ENCODE measurements at regions not wholly inside any gene's neighbourhood (a gene's known extent, or its start where the extent isn't known, plus 50 kb on each side); places are given as distances from the start of the nearest gene placed in this dataset.
"Not testable (repeated sequence)": the region's sequence is repeated elsewhere in the genome, so short reads cannot be mapped to it uniquely, and the experiment has no call there.

DNA sequence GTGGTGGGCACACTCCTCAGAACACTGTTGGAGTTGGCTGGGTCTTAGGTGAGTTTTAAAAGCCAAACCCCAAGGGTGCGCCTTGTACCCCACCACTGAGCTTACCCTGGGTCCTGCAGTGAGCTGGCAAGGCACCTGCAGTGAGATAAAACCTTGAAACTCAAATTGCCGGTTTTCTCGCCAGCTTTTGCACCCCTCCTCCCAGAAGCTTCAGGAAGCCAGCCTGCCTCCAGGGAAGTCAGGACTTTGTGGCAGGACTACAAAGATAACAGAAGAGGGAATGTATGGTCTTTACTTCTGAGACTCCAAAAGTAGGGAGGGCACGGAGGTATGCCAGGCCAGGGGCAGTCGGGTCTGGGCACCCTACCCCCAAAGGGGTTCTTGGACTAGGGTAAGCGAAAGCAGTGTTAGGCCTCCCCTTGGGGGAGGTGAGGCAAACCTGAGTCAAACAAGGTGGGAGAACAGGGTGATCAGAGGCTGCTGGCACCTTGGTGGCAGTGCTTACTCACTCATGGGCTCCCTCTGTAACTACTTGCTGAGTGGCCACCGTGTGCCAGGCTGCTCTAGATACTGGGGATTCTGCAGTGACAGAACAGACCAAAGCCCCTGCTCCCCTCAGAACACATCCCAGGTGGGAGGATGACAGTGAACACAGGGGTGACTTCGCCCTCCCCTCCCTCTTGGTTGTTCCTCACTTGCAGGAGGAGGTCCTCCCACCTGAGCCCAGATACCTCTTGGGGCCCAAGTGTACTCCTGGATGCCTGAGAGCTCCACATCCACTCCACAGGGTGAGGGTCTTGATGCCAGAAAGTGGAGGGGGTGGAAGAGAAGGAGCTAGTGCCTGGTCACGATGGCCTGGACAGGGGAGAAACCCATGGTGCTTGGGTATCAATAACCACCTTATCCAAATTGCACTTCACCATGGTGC lies 69.3 kb upstream of the RGPD5 start:
- no peaks in the 10 kb centered on the region for H3K9me3 ChIP-seq
- intact Hi-C loops (cut with DNase I), result loop anchor here (10.0 kb wide), 1 partner anchor 800 kb away; no protein-coding TSS in a partner anchor
- TF ChIP-seq, protein P1, sequence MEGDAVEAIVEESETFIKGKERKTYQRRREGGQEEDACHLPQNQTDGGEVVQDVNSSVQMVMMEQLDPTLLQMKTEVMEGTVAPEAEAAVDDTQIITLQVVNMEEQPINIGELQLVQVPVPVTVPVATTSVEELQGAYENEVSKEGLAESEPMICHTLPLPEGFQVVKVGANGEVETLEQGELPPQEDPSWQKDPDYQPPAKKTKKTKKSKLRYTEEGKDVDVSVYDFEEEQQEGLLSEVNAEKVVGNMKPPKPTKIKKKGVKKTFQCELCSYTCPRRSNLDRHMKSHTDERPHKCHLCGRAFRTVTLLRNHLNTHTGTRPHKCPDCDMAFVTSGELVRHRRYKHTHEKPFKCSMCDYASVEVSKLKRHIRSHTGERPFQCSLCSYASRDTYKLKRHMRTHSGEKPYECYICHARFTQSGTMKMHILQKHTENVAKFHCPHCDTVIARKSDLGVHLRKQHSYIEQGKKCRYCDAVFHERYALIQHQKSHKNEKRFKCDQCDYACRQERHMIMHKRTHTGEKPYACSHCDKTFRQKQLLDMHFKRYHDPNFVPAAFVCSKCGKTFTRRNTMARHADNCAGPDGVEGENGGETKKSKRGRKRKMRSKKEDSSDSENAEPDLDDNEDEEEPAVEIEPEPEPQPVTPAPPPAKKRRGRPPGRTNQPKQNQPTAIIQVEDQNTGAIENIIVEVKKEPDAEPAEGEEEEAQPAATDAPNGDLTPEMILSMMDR (IDR thresholded peaks at IDR 0.05), result no peak
- TF ChIP-seq POLR2A (IDR thresholded peaks at IDR 0.05), result no peak
- no peaks in the 10 kb centered on the region for H3K27me3 ChIP-seq
- no peak overlapping the region for H3K4me3 ChIP-seq (replicated peaks in 1 of 3)
- no peak overlapping the region for H3K27ac ChIP-seq
- no peaks in the 10 kb centered on the region for H3K4me1 ChIP-seq
- WGBS, 2 donors, result 86 to 91% methylated on average over 8 to 9 of the region's 9 CpGs
- no peak for DNase-seq
- H3K36me3 ChIP-seq, result no peaks in the 10 kb centered on the region

DNA sequence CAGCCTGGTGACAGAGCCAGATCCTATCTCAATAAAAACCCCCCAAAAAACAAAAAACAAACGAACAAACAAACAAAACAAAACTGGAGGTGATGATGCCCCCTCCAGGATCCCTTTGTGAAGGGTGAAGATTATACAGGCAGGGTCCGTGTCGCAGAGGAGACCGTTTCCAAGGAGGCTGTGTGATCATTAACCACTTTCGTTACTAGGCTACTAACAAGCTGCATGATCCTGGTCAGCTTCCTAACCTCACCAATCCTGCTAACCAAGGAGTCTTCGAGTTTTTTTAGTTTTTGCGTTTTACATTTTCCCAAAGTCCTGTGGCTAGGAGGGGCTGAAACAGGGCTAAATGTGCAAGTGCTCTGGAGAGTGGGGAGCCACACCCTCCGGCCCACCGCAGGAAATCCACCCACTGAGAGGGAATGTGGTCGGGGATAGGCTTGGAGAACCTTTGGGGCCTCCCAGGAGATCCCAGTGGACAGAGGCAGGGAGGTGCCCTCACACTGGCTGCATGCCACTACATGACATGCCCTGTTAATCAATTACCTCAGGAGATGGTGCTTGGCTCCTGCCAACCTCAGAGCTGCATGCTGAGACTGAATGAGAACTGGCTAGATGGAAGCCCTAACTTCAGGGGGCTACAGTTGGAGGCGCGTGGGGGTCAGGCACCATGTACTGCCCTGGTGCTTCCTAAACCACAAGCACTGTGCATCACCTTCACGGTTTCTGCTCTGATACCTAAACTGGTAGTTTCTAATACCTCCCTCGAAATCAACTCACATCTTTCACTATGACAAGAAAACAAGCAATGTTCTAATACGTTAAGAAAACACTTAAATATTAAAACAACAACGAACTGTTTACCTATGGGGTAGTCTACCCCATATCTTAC lies 67.5 kb upstream of the RGPD5 start:
- DNase-seq, result no peak

DNA sequence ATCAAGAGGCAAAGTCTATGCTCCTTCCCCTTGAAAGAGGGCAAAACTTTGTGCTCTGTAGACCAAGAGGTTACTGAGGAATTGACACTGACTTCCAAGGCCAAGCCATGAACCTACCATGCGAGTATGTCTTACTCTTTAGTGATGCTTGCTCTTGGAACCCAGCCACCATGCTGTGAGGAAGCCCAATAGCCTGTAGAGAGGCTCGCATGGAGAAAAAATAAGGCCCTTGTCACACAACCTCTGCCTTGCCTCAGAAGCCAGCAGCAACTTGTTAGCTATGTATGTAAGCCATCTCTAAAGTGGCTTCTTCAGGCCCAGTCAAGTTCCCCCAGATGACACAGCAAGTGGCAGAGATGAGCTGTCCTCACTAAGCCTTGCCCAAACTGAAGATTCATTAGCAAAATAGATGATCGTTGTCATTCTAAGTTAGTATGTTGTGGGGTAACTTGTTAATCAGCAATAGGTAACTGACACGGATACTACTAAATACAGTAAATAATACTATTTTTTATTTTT lies 66.1 kb upstream of the RGPD5 start:
- TF ChIP-seq POLR2A (IDR thresholded peaks at IDR 0.05), result no peak
- no peak for DNase-seq
- no peak overlapping the region for H3K4me3 ChIP-seq (replicated peaks in 1 of 3)
- no peaks in the 10 kb centered on the region for H3K36me3 ChIP-seq
- H3K27ac ChIP-seq, result no peak overlapping the region
- no peaks in the 10 kb centered on the region for H3K4me1 ChIP-seq
- WGBS, 2 donors, result 95 to 99% methylated on average over 4 of the region's 4 CpGs
- H3K27me3 ChIP-seq, result no peaks in the 10 kb centered on the region
- intact Hi-C loops (cut with DNase I), result loop anchor here (10.0 kb wide), 1 partner anchor 803 kb away; no protein-coding TSS in a partner anchor
- no peaks in the 10 kb centered on the region for H3K9me3 ChIP-seq

More for the DNA sequence above, 67.5 kb upstream of the RGPD5 start:
- no peaks in the 10 kb centered on the region for H3K36me3 ChIP-seq
- H3K27ac ChIP-seq, result no peak overlapping the region
- H3K9me3 ChIP-seq, result no peaks in the 10 kb centered on the region
- no peak for TF ChIP-seq POLR2A (IDR thresholded peaks at IDR 0.05)
- TF ChIP-seq, protein P1 (IDR thresholded peaks at IDR 0.05), result no peak
- intact Hi-C loops (cut with DNase I), result loop anchor here (10.0 kb wide), 1 partner anchor 802 kb away; no protein-coding TSS in a partner anchor
- 89% methylated on average over 16 of the region's 16 CpGs for WGBS, 2 donors
- H3K4me3 ChIP-seq (replicated peaks in 1 of 3), result no peak overlapping the region
- H3K4me1 ChIP-seq, result no peaks in the 10 kb centered on the region
- H3K27me3 ChIP-seq, result no peaks in the 10 kb centered on the region

DNA sequence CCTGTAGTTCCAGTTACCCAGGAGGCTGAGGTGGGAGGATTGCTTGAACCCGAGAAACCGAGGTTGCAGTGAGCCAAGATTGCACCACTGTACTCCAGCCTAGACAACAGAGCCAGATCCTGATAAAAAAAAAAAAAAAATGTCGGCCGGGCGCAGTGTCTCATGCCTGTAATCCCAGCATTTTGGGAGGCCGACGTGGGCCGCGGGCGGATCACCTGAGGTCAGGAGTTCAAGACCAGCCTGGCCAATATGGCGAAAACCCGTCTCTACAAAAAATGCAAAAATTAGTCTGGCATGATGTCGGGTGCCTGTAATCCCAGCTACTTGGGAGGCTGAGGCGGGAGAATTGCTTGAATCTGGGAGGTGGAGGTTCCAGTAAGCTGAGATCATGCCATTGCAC lies 60.4 kb upstream of the RGPD5 start:
- DNase-seq, result not testable (repeated sequence)
- intact Hi-C loops (cut with DNase I), result loop anchor here (5.0 kb wide), 1 partner anchor 186 kb away; no protein-coding TSS in a partner anchor
- WGBS, 2 donors, result 94 to 97% methylated on average over 14 of the region's 14 CpGs

DNA sequence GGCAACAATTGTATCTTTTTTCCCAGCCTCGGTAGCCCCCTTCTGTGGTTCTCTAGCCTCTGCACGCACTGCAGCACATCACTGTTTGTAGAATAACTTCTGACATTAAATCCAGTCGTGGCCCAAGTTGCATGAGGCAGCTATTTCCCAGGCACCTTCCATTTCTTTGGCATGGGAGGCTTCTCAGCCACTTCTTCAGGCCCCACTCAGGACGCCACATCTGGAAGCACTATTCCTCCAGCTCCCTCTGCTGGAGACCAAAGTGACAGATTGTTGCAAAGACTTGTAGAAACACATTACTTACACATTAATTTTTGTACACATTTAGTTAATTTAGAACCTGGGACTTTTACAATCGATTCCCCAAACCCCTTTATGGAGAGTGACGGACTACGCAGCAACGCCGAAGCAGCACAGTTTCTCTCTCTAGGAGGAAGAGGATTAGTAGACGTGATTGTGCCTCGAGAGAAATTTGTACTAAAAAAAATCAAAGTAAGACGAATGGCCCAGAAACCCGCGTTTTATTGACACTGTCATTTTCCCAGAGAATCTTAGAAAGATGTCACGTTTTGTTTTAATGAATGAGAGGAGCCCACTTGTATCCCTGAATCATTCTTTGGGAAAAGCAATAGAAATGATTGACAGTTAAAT lies 57.8 kb upstream of the RGPD5 start:
- peak; percentile 64 to 66 for DNase-seq
- no peaks in the 10 kb centered on the region for H3K9me3 ChIP-seq
- 53 to 56% methylated on average over 15 of the region's 15 CpGs for WGBS, 2 donors
- TF ChIP-seq POLR2A (IDR thresholded peaks at IDR 0.05), result no peak
- TF ChIP-seq, protein P1 (IDR thresholded peaks at IDR 0.05), result peak in 5 of 6 experiments; percentile 44 to 76 (median 69)
- intact Hi-C loops (cut with DNase I), result no loop called here
- no peaks in the 10 kb centered on the region for H3K27me3 ChIP-seq
- no peak overlapping the region for H3K27ac ChIP-seq
- H3K36me3 ChIP-seq, result no peaks in the 10 kb centered on the region
- no peak overlapping the region for H3K4me3 ChIP-seq (replicated peaks in 1 of 3)
- no peaks in the 10 kb centered on the region for H3K4me1 ChIP-seq

More for the DNA sequence above, 60.4 kb upstream of the RGPD5 start:
- not testable (repeated sequence) for H3K9me3 ChIP-seq; H3K4me3 ChIP-seq (replicated peaks in 1 of 3); H3K4me1 ChIP-seq; H3K27me3 ChIP-seq; H3K27ac ChIP-seq; H3K36me3 ChIP-seq

Data from thyroid gland (tissue), 4 donors.